Natural killer cell treated with Interleukin-12 subunit alpha and Interleukin-12 subunit beta and Interleukin-15 and Interleukin-18, amount 100 ng/mL, for 72 hours (primary cell): ENCODE measurements at regions not wholly inside any gene's neighbourhood (a gene's known extent, or its start where the extent isn't known, plus 50 kb on each side); places are given as distances from the start of the nearest gene placed in this dataset.
"Not testable (repeated sequence)": the region's sequence is repeated elsewhere in the genome, so short reads cannot be mapped to it uniquely, and the experiment has no call there.

Experiments used
- ATAC-seq, 2 donors: fragments of 150-1000 bp; cut with Tn5 transposase in 1 of 2; sonication (Bioruptor Pico), chemical (Tn5 transposase) in 1 of 2; 2 replicates each; pipeline ENCODE4 v1.10.0; 2021
- DNase-seq: peaks from one replicate; pipeline ENCODE4 v3.0.0; 2022; ENCODE audit warnings: low spot score
- H3K27ac Mint-ChIP-seq, 2 donors: 1 replicate in 1 of 2; 2 replicates in 1 of 2; pipeline ENCODE4 v1.8.0; 2022; ENCODE audit warnings: mixed read lengths in 2 of 2, mild to moderate bottlenecking in 1 of 2, moderate library complexity in 1 of 2
- H3K27me3 Mint-ChIP-seq, 2 donors: 1 replicate in 1 of 2; 2 replicates in 1 of 2; pipeline ENCODE4 v1.8.0; 2022; ENCODE audit warnings: mixed read lengths in 2 of 2
- H3K36me3 Mint-ChIP-seq: one replicate; pipeline ENCODE4 v1.8.0; 2022; ENCODE audit warnings: mixed read lengths
- H3K4me1 Mint-ChIP-seq, 2 donors: 1 replicate in 1 of 2; 2 replicates in 1 of 2; pipeline ENCODE4 v1.8.0; 2022; ENCODE audit warnings: low read depth in 2 of 2, mixed read lengths in 2 of 2, mild to moderate bottlenecking in 1 of 2
- H3K4me3 Mint-ChIP-seq: one replicate; pipeline ENCODE4 v1.8.0; 2022; ENCODE audit warnings: mixed read lengths
- H3K9me3 Mint-ChIP-seq: 2 replicates; pipeline ENCODE4 v1.8.0; 2022; ENCODE audit warnings: mixed read lengths

DNA sequence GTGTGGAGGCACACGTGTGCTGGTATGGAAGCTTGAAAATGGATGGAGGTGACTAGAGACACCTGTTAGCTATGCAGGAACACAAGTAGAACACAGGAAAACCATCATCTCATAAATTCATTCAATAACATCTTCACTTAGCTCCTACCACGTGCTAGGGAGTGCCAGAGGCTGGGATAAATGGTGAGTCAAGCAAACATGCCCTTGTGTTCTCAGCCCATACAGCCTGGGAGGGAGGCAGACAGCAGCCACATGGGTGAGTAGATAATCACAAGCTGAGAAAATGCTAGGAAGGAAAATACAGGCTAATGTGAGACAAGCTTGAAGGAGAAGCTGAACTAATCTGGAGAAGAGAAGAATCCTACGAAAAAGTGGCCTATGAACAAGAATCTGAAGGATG is 468.0 kb upstream of the ZMIZ1 start:
- no peak overlapping the region for H3K27ac Mint-ChIP-seq
- H3K9me3 Mint-ChIP-seq, result no peaks in the 10 kb centered on the region
- H3K27me3 Mint-ChIP-seq, result peaks cover 0 to 9% of the 10 kb centered on the region in 2 donors
- no peaks in the 10 kb centered on the region for H3K36me3 Mint-ChIP-seq
- H3K4me1 Mint-ChIP-seq, result no peaks in the 10 kb centered on the region
- H3K4me3 Mint-ChIP-seq, result no peak overlapping the region
- no peak for DNase-seq
- ATAC-seq, result no peak

DNA sequence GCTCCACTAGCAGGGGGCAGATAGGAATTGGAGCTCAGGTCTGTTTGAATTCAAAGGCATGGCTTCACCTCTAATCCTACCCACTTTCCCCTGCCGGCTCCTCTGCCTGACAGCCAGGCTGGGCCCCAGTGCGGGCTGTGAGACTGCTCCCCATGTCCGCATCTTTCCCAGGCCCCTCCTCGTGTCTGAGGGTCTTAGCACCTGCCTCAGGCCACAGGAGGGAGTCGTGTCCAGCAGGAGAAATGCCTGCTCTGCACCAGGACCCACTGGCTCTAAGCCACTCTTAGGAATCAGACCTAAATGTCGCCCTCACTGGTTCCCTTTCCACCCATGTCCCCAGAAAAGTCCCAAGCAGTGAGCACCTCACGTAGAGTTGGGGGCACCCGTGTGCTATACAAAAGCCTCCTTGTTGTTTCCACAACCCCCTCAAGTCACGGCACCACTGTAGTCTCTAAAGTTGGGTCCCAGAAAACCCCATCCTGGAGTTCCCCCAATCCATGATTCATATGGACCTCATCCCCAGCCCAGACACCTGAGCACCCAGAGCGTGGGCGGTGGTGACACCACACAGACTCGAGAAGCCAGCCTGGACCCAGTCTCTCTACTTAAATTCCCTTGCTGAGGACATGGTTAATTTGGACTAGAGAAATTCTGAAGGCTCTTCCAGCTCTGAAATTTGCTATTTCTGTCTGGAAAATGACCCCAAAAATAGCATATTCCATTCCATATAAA is 466.4 kb upstream of the ZMIZ1 start:
- no peak overlapping the region for H3K4me3 Mint-ChIP-seq
- H3K9me3 Mint-ChIP-seq, result no peaks in the 10 kb centered on the region
- H3K4me1 Mint-ChIP-seq, result no peaks in the 10 kb centered on the region
- H3K27me3 Mint-ChIP-seq, result peaks cover 0 to 9% of the 10 kb centered on the region in 2 donors
- ATAC-seq, result no peak
- DNase-seq, result no peak
- no peaks in the 10 kb centered on the region for H3K36me3 Mint-ChIP-seq
- no peak overlapping the region for H3K27ac Mint-ChIP-seq

- Mint-ChIP-seq H3K27ac (no peak overlapping the region), H3K27me3 (peaks cover 3 to 11% of the 10 kb centered on the region in 2 donors), H3K9me3 (no peaks in the 10 kb centered on the region), H3K4me1 (no peaks in the 10 kb centered on the region), H3K4me3 (no peak overlapping the region), H3K36me3 (no peaks in the 10 kb centered on the region)
- ATAC-seq (no peak), DNase-seq (no peak)
These were observed 464.5 kb upstream of the ZMIZ1 start for GRCh38 chr10:78604286-78604685.

GRCh38 chr10:78604721-78605120 is 464.0 kb upstream of the ZMIZ1 start:
- no peak overlapping the region for H3K27ac Mint-ChIP-seq
- H3K4me3 Mint-ChIP-seq, result no peak overlapping the region
- no peaks in the 10 kb centered on the region for H3K9me3 Mint-ChIP-seq
- peaks cover 1% of the 10 kb centered on the region for H3K36me3 Mint-ChIP-seq
- peaks cover 3 to 15% of the 10 kb centered on the region in 2 donors for H3K27me3 Mint-ChIP-seq
- DNase-seq, result no peak
- ATAC-seq, result no peak
- no peaks in the 10 kb centered on the region for H3K4me1 Mint-ChIP-seq

DNA sequence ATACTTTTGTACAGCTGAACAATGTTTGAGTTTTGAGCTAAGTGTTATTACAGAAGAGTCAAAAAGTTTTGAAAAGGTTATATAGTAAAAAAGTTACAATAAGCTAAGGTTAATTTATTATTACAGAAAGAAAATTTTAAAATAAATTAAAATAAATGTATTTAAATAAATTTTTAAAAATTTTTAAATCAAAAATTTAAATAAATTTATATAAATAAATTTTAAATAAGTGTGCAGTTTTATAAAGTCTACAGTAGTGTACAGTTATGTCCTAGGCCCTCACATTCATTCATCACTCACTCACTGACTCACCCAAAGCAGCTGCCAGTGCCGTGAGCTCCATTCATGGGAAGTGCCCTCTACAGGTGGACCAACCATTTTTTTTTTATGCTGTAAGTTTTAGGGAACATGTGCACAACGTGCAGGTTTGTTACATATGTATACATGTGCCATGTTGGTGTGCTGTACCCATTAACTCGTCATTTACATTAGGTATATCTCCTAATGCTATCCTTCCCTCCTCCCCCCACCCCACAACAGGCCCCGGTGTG is 462.9 kb upstream of the ZMIZ1 start:
- H3K9me3 Mint-ChIP-seq, result no peaks in the 10 kb centered on the region
- no peak overlapping the region for H3K27ac Mint-ChIP-seq
- H3K36me3 Mint-ChIP-seq, result peaks cover 10% of the 10 kb centered on the region
- H3K4me1 Mint-ChIP-seq, result no peaks in the 10 kb centered on the region
- no peak overlapping the region for H3K4me3 Mint-ChIP-seq
- peaks cover 10 to 22% of the 10 kb centered on the region in 2 donors for H3K27me3 Mint-ChIP-seq
- ATAC-seq (no peak), DNase-seq (no peak)

- not testable (repeated sequence) for ATAC-seq, H3K27ac Mint-ChIP-seq, H3K4me3 Mint-ChIP-seq, DNase-seq, H3K4me1 Mint-ChIP-seq, H3K36me3 Mint-ChIP-seq, H3K9me3 Mint-ChIP-seq
- H3K27me3 Mint-ChIP-seq, result peaks cover 14 to 27% of the 10 kb centered on the region in 2 donors
These were observed 462.0 kb upstream of the ZMIZ1 start for GRCh38 chr10:78606766-78607165.

DNA sequence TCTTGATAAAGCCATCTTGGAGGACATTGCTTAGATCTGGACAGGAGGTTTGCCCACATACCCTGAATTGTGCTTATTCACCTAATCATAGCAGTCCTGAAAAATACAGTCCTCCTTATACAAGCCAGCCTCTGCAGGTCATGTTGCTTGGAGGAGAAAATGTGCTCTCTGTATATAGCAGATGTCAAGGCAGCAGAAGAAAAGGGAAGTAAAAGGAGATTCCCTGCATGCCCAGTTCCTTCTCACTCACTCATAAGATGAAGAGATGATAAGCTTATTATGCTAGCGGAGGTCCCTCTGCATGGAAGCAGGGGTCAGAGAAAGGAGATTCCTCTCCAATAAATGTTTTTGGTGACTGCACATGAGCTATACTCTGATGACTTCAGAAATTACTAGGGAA is 458.8 kb upstream of the ZMIZ1 start:
- Mint-ChIP-seq H3K9me3 (no peaks in the 10 kb centered on the region), H3K4me1 (no peaks in the 10 kb centered on the region), H3K4me3 (no peak overlapping the region), H3K27ac (no peak overlapping the region), H3K36me3 (peaks cover 10% of the 10 kb centered on the region), H3K27me3 (peaks cover 25 to 39% of the 10 kb centered on the region in 2 donors)
- ATAC-seq, result no peak
- DNase-seq, result no peak

DNA sequence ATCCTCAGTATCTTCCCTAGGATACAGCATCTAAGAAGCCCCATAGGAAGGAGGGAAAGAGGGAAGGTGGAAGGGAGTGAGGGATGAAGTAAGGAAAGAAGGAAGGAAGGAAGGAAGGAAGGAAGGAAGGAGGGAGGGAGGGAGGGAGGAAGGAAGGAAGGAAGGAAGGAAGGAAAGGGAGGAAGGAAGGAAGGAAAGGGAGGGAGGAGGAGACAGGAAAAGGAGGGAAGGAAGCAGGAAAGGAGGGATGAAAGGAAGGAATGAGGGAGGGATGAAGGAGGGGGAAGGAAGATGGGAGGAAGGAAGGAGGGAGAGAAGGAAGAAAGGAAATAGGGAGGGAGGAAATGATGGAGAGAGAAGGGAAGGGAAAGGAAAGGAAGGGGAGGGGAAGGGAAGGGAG is 455.6 kb upstream of the ZMIZ1 start:
- Mint-ChIP-seq H3K27ac (no peak overlapping the region), H3K9me3 (no peaks in the 10 kb centered on the region), H3K4me1 (no peaks in the 10 kb centered on the region), H3K36me3 (peaks cover 10% of the 10 kb centered on the region), H3K27me3 (peaks cover 29 to 39% of the 10 kb centered on the region in 2 donors), H3K4me3 (no peak overlapping the region)
- no peak for DNase-seq
- no peak for ATAC-seq

- Mint-ChIP-seq H3K27me3 (peaks cover 26 to 38% of the 10 kb centered on the region in 2 donors), H3K36me3 (peaks cover 10% of the 10 kb centered on the region)
These were observed 454.5 kb upstream of the ZMIZ1 start for GRCh38 chr10:78614267-78614666.

GRCh38 chr10:78614744-78615143 is 454.0 kb upstream of the ZMIZ1 start:
- DNase-seq (no peak), ATAC-seq (no peak)
- no peak overlapping the region for H3K27ac Mint-ChIP-seq
- H3K4me3 Mint-ChIP-seq, result no peak overlapping the region
- no peaks in the 10 kb centered on the region for H3K9me3 Mint-ChIP-seq
- H3K36me3 Mint-ChIP-seq, result peaks cover 8% of the 10 kb centered on the region
- H3K4me1 Mint-ChIP-seq, result no peaks in the 10 kb centered on the region
- peaks cover 26 to 33% of the 10 kb centered on the region in 2 donors for H3K27me3 Mint-ChIP-seq

More at GRCh38 chr10:78614267-78614666, 454.5 kb upstream of the ZMIZ1 start:
- H3K27ac Mint-ChIP-seq, result no peak overlapping the region
- no peak overlapping the region for H3K4me3 Mint-ChIP-seq
- no peaks in the 10 kb centered on the region for H3K4me1 Mint-ChIP-seq
- ATAC-seq (no peak), DNase-seq (no peak)
- no peaks in the 10 kb centered on the region for H3K9me3 Mint-ChIP-seq

DNA sequence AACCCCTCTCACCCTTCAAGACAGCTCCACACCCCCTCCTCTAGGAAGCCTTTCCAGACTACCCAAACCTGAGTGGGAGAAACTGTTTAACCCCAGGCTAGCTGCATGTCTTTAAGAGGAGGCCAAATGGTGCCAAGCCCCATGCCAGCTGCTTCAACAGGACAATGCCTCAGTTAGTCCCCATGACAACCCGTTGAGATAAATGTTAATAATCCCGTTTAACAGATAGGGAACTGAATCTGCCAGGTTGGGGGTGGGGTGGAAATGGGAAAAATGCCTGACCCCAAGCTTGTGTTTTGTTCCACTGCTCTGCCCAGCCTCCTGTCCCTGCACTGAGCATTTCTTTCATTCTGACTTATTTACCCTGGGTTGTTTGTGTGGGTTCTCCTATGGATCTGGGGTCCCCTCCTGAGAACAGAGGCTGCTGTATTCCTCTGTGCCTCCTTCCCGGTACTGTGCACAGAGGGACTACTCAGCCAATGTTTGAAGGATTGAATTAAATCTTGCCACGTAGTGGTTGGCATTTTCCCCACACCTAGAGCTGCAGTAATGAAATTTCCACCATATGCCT is 452.6 kb upstream of the ZMIZ1 start:
- Mint-ChIP-seq H3K36me3 (no peaks in the 10 kb centered on the region), H3K4me3 (no peak overlapping the region), H3K27ac (no peak overlapping the region), H3K9me3 (no peaks in the 10 kb centered on the region), H3K4me1 (peaks cover 0 to 5% of the 10 kb centered on the region in 2 donors), H3K27me3 (peaks cover 23 to 31% of the 10 kb centered on the region in 2 donors)
- DNase-seq (no peak), ATAC-seq (no peak)

GRCh38 chr10:78617115-78617514 is 451.7 kb upstream of the ZMIZ1 start:
- Mint-ChIP-seq H3K27ac (no peak overlapping the region), H3K9me3 (no peaks in the 10 kb centered on the region), H3K36me3 (no peaks in the 10 kb centered on the region), H3K4me1 (peaks cover 0 to 5% of the 10 kb centered on the region in 2 donors), H3K4me3 (no peak overlapping the region), H3K27me3 (peaks cover 19 to 24% of the 10 kb centered on the region in 2 donors)
- no peak for DNase-seq
- ATAC-seq, result no peak

GRCh38 chr10:78617631-78618030 is 451.1 kb upstream of the ZMIZ1 start:
- H3K27ac Mint-ChIP-seq, result no peak overlapping the region
- peaks cover 0 to 5% of the 10 kb centered on the region in 2 donors for H3K4me1 Mint-ChIP-seq
- DNase-seq, result no peak
- peaks cover 14 to 19% of the 10 kb centered on the region in 2 donors for H3K27me3 Mint-ChIP-seq
- no peaks in the 10 kb centered on the region for H3K36me3 Mint-ChIP-seq
- ATAC-seq, result no peak
- H3K4me3 Mint-ChIP-seq, result no peak overlapping the region
- no peaks in the 10 kb centered on the region for H3K9me3 Mint-ChIP-seq

- H3K27ac Mint-ChIP-seq, result no peak overlapping the region
- no peaks in the 10 kb centered on the region for H3K36me3 Mint-ChIP-seq
- ATAC-seq (no peak), DNase-seq (no peak)
- H3K9me3 Mint-ChIP-seq, result no peaks in the 10 kb centered on the region
- no peak overlapping the region for H3K4me3 Mint-ChIP-seq
- H3K27me3 Mint-ChIP-seq, result peaks cover 16% of the 10 kb centered on the region in 2 donors
- H3K4me1 Mint-ChIP-seq, result peaks cover 0 to 5% of the 10 kb centered on the region in 2 donors
These were observed 450.7 kb upstream of the ZMIZ1 start for GRCh38 chr10:78618050-78618449.
